ENCODE measurements at regions not wholly inside any gene's neighbourhood (a gene's known extent, or its start where the extent isn't known, plus 50 kb on each side); places are given as distances from the start of the nearest gene placed in this dataset.

GRCh38 chr12:77590306-77590705 lies 240.4 kb upstream of the NAV3 start:
- ChIA-PET POLR2A (no interaction called here), CTCF (no interaction called here)
- WGBS (ENCODE audit: insufficient coverage): no CpG with 5 or more reads among the region's 4 CpGs
- Histone ChIP-seq H4K20me1 (ENCODE audit: control insufficient read depth, insufficient read depth, low read length, poor library complexity, severe bottlenecking) (no peaks in the 10 kb centered on the region), H3K27me3 (replicated peaks in 1 of 4; ENCODE audit: control extremely low read depth in 1 of 4, control insufficient read depth in 3 of 4, insufficient read depth in 4 of 4, low read length in 3 of 4) (no peaks in the 10 kb centered on the region), H3K4me3 (ENCODE audit: control extremely low read depth in 1 of 5, extremely low read depth in 1 of 5, insufficient read depth in 1 of 5, low read depth in 2 of 5, low read length in 4 of 5) (no peak overlapping the region), H3K9me3 (ENCODE audit: control extremely low read depth in 1 of 3, control insufficient read depth in 2 of 3, insufficient read depth in 1 of 3, low read length in 2 of 3) (no peaks in the 10 kb centered on the region), H3K79me2 (ENCODE audit: control insufficient read depth, insufficient read depth, low read length) (no peaks in the 10 kb centered on the region), H3K4me1 (ENCODE audit: control insufficient read depth in 2 of 2, insufficient read depth in 2 of 2, low read length in 2 of 2) (no peaks in the 10 kb centered on the region), H3K4me2 (replicated peaks; ENCODE audit: low read depth, low read length, poor library complexity, severe bottlenecking) (no peak overlapping the region), H3K9ac (ENCODE audit: low read length) (no peak overlapping the region), H2AFZ (ENCODE audit: insufficient read depth, low read depth, low read length, poor library complexity, severe bottlenecking) (no peak overlapping the region), H3K36me3 (replicated peaks in 1 of 2; ENCODE audit: control extremely low read depth in 1 of 2, control insufficient read depth in 1 of 2, extremely low read depth in 1 of 2, insufficient read depth in 2 of 2, low read length in 1 of 2) (no peaks in the 10 kb centered on the region), H3K27ac (ENCODE audit: low read length in 2 of 2) (no peak overlapping the region)
- H3K27me3 Mint-ChIP-seq: no peaks in the 10 kb centered on the region
- intact Hi-C loops (cut with micrococcal nuclease): no loop called here
- no peak overlapping the region for H3K27ac Mint-ChIP-seq
- no peak overlapping the region for H3K4me3 Mint-ChIP-seq
- no peak for DNase-seq
- no peaks in the 10 kb centered on the region for H3K4me1 Mint-ChIP-seq
- no peaks in the 10 kb centered on the region for H3K9me3 Mint-ChIP-seq (ENCODE audit: insufficient read depth)
- no peak for ATAC-seq (ENCODE audit: low read depth)
- no peak for TF ChIP-seq CTCF (IDR thresholded peaks at IDR 0.05)
- no peak for TF ChIP-seq EZH2 (IDR thresholded peaks at IDR 0.05; ENCODE audit: borderline replicate concordance, insufficient read depth, low read depth, low read length, poor library complexity, severe bottlenecking)

- Mint-ChIP-seq H3K4me1 (no peaks in the 10 kb centered on the region), H3K9me3 (ENCODE audit: insufficient read depth) (no peaks in the 10 kb centered on the region), H3K27me3 (no peaks in the 10 kb centered on the region), H3K27ac (no peak overlapping the region), H3K4me3 (no peak overlapping the region)
- no peak overlapping the region for H2AFZ ChIP-seq (ENCODE audit: insufficient read depth, low read depth, low read length, poor library complexity, severe bottlenecking)
- H3K9me3 ChIP-seq (ENCODE audit: control extremely low read depth in 1 of 3, control insufficient read depth in 2 of 3, insufficient read depth in 1 of 3, low read length in 2 of 3): no peaks in the 10 kb centered on the region
- no peak overlapping the region for H3K4me3 ChIP-seq (ENCODE audit: control extremely low read depth in 1 of 5, extremely low read depth in 1 of 5, insufficient read depth in 1 of 5, low read depth in 2 of 5, low read length in 4 of 5)
- H3K4me2 ChIP-seq (replicated peaks; ENCODE audit: low read depth, low read length, poor library complexity, severe bottlenecking): no peak overlapping the region
- 93% methylated on average over 1 of the region's 3 CpGs for WGBS (ENCODE audit: insufficient coverage)
- no peaks in the 10 kb centered on the region for H3K4me1 ChIP-seq (ENCODE audit: control insufficient read depth in 2 of 2, insufficient read depth in 2 of 2, low read length in 2 of 2)
- CTCF ChIA-PET: no interaction called here
- H3K79me2 ChIP-seq (ENCODE audit: control insufficient read depth, insufficient read depth, low read length): no peaks in the 10 kb centered on the region
- POLR2A ChIA-PET: no interaction called here
- H3K27me3 ChIP-seq (replicated peaks in 1 of 4; ENCODE audit: control extremely low read depth in 1 of 4, control insufficient read depth in 3 of 4, insufficient read depth in 4 of 4, low read length in 3 of 4): no peaks in the 10 kb centered on the region
- ATAC-seq (ENCODE audit: low read depth) (no peak), DNase-seq (no peak)
- TF ChIP-seq CTCF (IDR thresholded peaks at IDR 0.05): no peak
- no peak for TF ChIP-seq EZH2 (IDR thresholded peaks at IDR 0.05; ENCODE audit: borderline replicate concordance, insufficient read depth, low read depth, low read length, poor library complexity, severe bottlenecking)
- H3K27ac ChIP-seq (ENCODE audit: low read length in 2 of 2): no peak overlapping the region
- intact Hi-C loops (cut with micrococcal nuclease): no loop called here
- no peaks in the 10 kb centered on the region for H3K36me3 ChIP-seq (replicated peaks in 1 of 2; ENCODE audit: control extremely low read depth in 1 of 2, control insufficient read depth in 1 of 2, extremely low read depth in 1 of 2, insufficient read depth in 2 of 2, low read length in 1 of 2)
- H4K20me1 ChIP-seq (ENCODE audit: control insufficient read depth, insufficient read depth, low read length, poor library complexity, severe bottlenecking): no peaks in the 10 kb centered on the region
- H3K9ac ChIP-seq (ENCODE audit: low read length): no peak overlapping the region
These were observed 245.8 kb upstream of the NAV3 start for GRCh38 chr12:77584860-77585259.
